HepG2 (cell line): ENCODE measurements at regions not wholly inside any gene's neighbourhood (a gene's known extent, or its start where the extent isn't known, plus 50 kb on each side); places are given as distances from the start of the nearest gene placed in this dataset.

Experiments used
- ASH2L ChIP-seq: fragments of 300-600, 200-600 bp; sonication (generic); IDR thresholded peaks from 2 replicates; pipeline ENCODE4 v1.7.0; 2017; ENCODE audit warnings: low read depth, mild to moderate bottlenecking, moderate library complexity, mixed read lengths, low read length; ENCODE audit not compliant: insufficient read length
- DPF2 ChIP-seq: sonication (generic); formaldehyde crosslinking; IDR thresholded peaks from 2 replicates; pipeline ENCODE4 v1.4.0; 2020; ENCODE audit warnings: mild to moderate bottlenecking, low read depth, missing genetic modification reagents, borderline replicate concordance
- HNRNPLL ChIP-seq: fragments of 200-400 bp; formaldehyde crosslinking; IDR thresholded peaks from 2 replicates; pipeline ENCODE4 v1.6.1; 2017; ENCODE audit warnings: mild to moderate bottlenecking, low read depth, low read length; ENCODE audit not compliant: poor library complexity, severe bottlenecking
- IRX3 ChIP-seq: sonication (generic); formaldehyde crosslinking; IDR thresholded peaks from 2 replicates; pipeline ENCODE4 v1.8.1; 2023; ENCODE audit warnings: mild to moderate bottlenecking, low read depth, missing genetic modification reagents, borderline replicate concordance
- KDM2A ChIP-seq: sonication (generic); formaldehyde crosslinking; IDR thresholded peaks from 2 replicates; pipeline ENCODE4 v1.4.0; 2020; ENCODE audit warnings: low read depth, missing genetic modification reagents, borderline replicate concordance
- RAD21 ChIP-seq: fragments of 450-650 bp; formaldehyde crosslinking; IDR thresholded peaks from 2 replicates; pipeline ENCODE4 v1.5.0; 2020; ENCODE audit warnings: mild to moderate bottlenecking
- REXO4 ChIP-seq: sonication (generic); formaldehyde crosslinking; IDR thresholded peaks from 2 replicates; pipeline ENCODE4 v1.8.0; 2022; ENCODE audit warnings: missing genetic modification reagents, mild to moderate bottlenecking, borderline replicate concordance
- SAP130 ChIP-seq: IDR thresholded peaks from 2 replicates; pipeline ENCODE4 v1.6.1; 2016; ENCODE audit warnings: low read depth
- TGIF2 ChIP-seq: IDR thresholded peaks from 2 replicates; pipeline ENCODE4 v1.6.1; 2016; ENCODE audit warnings: control low read depth, missing compliant biosample characterization
- TOE1 ChIP-seq: sonication (generic); formaldehyde crosslinking; IDR thresholded peaks from 2 replicates; pipeline ENCODE4 v1.4.0; 2020; ENCODE audit warnings: mild to moderate bottlenecking, missing genetic modification reagents
- ZNF225 ChIP-seq: sonication (generic); formaldehyde crosslinking; IDR thresholded peaks from 2 replicates; pipeline ENCODE4 v1.4.0; 2020; ENCODE audit warnings: mild to moderate bottlenecking, missing genetic modification reagents
- ZNF263 ChIP-seq: sonication (generic); formaldehyde crosslinking; IDR thresholded peaks from 2 replicates; pipeline ENCODE4 v1.4.0; 2020; ENCODE audit warnings: missing genetic modification reagents
- ZNF501 ChIP-seq: sonication (generic); formaldehyde crosslinking; IDR thresholded peaks from 2 replicates; pipeline ENCODE4 v1.5.1; 2020; ENCODE audit warnings: mild to moderate bottlenecking, moderate library complexity, missing genetic modification reagents
- ZNF776 ChIP-seq: sonication (generic); formaldehyde crosslinking; IDR thresholded peaks from 2 replicates; pipeline ENCODE4 v1.4.0; 2020; ENCODE audit warnings: mild to moderate bottlenecking, missing genetic modification reagents
- TF ChIP-seq, protein P1 (sequence below): sonication (generic); formaldehyde crosslinking; IDR thresholded peaks from 2 replicates; pipeline ENCODE4 v1.4.0; 2020; ENCODE audit warnings: missing genetic modification reagents, borderline replicate concordance
- TF ChIP-seq, protein P2 (sequence below), 2 experiments: sonication (generic) in 1 of 2; formaldehyde crosslinking in 1 of 2; IDR thresholded peaks; 2 replicates each; pipeline versions ENCODE4 v1.5.1 to v1.6.1; 2011 to 2020; ENCODE audit warnings: borderline replicate concordance in 1 of 2, low read depth in 1 of 2, low read length in 1 of 2, mild to moderate bottlenecking in 1 of 2, missing genetic modification reagents in 1 of 2, moderate library complexity in 1 of 2
- TF ChIP-seq, protein P3 (sequence below): sonication (generic); formaldehyde crosslinking; conservative IDR thresholded peaks from 2 replicates; pipeline ENCODE4 v1.4.0; 2020; ENCODE audit warnings: missing genetic modification reagents
- TF ChIP-seq, protein P4 (sequence below): sonication (generic); formaldehyde crosslinking; IDR thresholded peaks from 2 replicates; pipeline ENCODE4 v1.5.0; 2020; ENCODE audit warnings: mild to moderate bottlenecking, missing genetic modification reagents, borderline replicate concordance
- TF ChIP-seq, protein P5 (sequence below): sonication (generic); formaldehyde crosslinking; IDR thresholded peaks from 2 replicates; pipeline ENCODE4 v1.4.0; 2020; ENCODE audit warnings: mild to moderate bottlenecking, missing genetic modification reagents

DNA sequence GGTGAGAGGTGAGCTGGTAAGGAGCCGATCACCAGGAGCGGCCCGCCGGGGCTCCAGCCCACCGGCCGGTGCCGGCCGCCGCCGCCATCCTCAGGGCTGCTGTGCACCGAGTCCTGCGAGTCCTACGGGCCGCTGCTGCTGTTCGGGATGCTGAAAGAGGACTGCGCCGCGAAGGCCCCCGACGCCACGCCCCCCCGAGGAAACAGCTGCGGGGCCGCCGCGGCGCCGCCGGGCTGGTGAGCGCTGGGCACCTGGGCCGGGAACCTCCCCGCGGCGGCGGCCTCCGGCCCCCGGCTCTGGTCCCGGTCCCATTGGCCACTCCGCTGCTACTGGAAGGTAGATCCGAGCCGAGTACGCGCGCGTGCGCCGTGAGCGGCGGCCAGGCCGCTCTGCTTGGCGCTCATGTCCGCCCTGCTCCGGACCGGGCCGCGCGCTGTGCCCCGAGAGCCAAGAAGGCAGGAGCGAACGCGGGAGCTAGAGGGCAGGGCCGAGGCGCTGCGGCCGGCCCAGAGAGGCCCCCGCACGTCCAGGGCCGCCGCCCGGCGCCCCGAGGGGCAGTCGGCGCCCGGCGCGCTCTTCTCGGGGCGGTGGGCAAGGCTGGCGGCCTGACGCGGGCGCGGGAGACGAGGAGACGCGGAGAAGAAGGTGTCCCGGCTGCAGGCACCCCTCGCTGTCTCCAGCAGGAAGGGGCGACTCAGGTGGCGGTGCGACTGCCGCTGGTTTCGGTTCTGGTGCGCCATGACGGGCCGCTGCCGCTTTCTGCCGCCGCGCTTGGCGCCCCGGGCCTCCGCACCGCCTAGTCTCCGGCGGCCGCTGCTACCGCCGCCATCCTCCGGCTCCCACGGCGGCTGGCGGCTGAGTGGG lies 121.3 kb upstream of the WIPF3 start (continued):
- TF ChIP-seq, protein P1, sequence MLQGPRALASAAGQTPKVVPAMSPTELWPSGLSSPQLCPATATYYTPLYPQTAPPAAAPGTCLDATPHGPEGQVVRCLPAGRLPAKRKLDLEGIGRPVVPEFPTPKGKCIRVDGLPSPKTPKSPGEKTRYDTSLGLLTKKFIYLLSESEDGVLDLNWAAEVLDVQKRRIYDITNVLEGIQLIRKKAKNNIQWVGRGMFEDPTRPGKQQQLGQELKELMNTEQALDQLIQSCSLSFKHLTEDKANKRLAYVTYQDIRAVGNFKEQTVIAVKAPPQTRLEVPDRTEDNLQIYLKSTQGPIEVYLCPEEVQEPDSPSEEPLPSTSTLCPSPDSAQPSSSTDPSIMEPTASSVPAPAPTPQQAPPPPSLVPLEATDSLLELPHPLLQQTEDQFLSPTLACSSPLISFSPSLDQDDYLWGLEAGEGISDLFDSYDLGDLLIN (CRISPR knock-in tag), result no peak
- TF ChIP-seq, protein P2, sequence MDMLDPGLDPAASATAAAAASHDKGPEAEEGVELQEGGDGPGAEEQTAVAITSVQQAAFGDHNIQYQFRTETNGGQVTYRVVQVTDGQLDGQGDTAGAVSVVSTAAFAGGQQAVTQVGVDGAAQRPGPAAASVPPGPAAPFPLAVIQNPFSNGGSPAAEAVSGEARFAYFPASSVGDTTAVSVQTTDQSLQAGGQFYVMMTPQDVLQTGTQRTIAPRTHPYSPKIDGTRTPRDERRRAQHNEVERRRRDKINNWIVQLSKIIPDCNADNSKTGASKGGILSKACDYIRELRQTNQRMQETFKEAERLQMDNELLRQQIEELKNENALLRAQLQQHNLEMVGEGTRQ (IDR thresholded peaks at IDR 0.05; ENCODE audit: low read depth, low read length), result no peak
- TF ChIP-seq, protein P2 (CRISPR knock-in tag; IDR thresholded peaks at IDR 0.05; ENCODE audit: borderline replicate concordance), result no peak
- TF ChIP-seq DPF2 (CRISPR knock-in tag) (no peak), SAP130 (0 out of 2 replicates have a peak, but pooled peaks have one; percentile 12), IRX3 (CRISPR knock-in tag) (0 out of 2 replicates have a peak, but pooled peaks have one; percentile 41), RAD21 (CRISPR knock-in tag) (0 out of 2 replicates have a peak, but pooled peaks have one; percentile 9), ZNF225 (no peak), ZNF776 (CRISPR knock-in tag) (peak; percentile 66; the same call in 1 of the 2 replicates), TGIF2 (no peak), ZNF501 (CRISPR knock-in tag) (no peak), HNRNPLL (peak; percentile 84), ZNF263 (CRISPR knock-in tag) (peak; percentile 75; the same call in 1 of the 2 replicates), KDM2A (CRISPR knock-in tag) (peak; percentile 51; the same call in 1 of the 2 replicates), REXO4 (CRISPR knock-in tag) (no peak), ASH2L (peak; percentile 55), TOE1 (CRISPR knock-in tag) (no peak)
- TF ChIP-seq, protein P3, sequence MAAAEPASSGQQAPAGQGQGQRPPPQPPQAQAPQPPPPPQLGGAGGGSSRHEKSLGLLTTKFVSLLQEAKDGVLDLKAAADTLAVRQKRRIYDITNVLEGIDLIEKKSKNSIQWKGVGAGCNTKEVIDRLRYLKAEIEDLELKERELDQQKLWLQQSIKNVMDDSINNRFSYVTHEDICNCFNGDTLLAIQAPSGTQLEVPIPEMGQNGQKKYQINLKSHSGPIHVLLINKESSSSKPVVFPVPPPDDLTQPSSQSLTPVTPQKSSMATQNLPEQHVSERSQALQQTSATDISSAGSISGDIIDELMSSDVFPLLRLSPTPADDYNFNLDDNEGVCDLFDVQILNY (CRISPR knock-in tag), result no peak
- TF ChIP-seq, protein P4, sequence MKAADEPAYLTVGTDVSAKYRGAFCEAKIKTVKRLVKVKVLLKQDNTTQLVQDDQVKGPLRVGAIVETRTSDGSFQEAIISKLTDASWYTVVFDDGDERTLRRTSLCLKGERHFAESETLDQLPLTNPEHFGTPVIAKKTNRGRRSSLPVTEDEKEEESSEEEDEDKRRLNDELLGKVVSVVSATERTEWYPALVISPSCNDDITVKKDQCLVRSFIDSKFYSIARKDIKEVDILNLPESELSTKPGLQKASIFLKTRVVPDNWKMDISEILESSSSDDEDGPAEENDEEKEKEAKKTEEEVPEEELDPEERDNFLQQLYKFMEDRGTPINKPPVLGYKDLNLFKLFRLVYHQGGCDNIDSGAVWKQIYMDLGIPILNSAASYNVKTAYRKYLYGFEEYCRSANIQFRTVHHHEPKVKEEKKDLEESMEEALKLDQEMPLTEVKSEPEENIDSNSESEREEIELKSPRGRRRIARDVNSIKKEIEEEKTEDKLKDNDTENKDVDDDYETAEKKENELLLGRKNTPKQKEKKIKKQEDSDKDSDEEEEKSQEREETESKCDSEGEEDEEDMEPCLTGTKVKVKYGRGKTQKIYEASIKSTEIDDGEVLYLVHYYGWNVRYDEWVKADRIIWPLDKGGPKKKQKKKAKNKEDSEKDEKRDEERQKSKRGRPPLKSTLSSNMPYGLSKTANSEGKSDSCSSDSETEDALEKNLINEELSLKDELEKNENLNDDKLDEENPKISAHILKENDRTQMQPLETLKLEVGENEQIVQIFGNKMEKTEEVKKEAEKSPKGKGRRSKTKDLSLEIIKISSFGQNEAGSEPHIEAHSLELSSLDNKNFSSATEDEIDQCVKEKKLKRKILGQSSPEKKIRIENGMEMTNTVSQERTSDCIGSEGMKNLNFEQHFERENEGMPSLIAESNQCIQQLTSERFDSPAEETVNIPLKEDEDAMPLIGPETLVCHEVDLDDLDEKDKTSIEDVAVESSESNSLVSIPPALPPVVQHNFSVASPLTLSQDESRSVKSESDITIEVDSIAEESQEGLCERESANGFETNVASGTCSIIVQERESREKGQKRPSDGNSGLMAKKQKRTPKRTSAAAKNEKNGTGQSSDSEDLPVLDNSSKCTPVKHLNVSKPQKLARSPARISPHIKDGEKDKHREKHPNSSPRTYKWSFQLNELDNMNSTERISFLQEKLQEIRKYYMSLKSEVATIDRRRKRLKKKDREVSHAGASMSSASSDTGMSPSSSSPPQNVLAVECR (CRISPR knock-in tag), result peak; percentile 44; the same call in 1 of the 2 replicates
- TF ChIP-seq, protein P5, sequence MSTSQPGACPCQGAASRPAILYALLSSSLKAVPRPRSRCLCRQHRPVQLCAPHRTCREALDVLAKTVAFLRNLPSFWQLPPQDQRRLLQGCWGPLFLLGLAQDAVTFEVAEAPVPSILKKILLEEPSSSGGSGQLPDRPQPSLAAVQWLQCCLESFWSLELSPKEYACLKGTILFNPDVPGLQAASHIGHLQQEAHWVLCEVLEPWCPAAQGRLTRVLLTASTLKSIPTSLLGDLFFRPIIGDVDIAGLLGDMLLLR, result no peak
